Hepatocyte (in vitro differentiated cells): ENCODE measurements at regions not wholly inside any gene's neighbourhood (a gene's known extent, or its start where the extent isn't known, plus 50 kb on each side); places are given as distances from the start of the nearest gene placed in this dataset.

Source experiments
- EZH2 ChIP-seq: fragments of 200-600 bp; sonication (generic); IDR thresholded peaks from 2 replicates; pipeline ENCODE4 v1.6.1; 2016; ENCODE audit warnings: antibody characterized with exemption, mild to moderate bottlenecking, borderline replicate concordance
- TF ChIP-seq, protein P1 (sequence below): fragments of 200-600 bp; sonication (generic); IDR thresholded peaks from 2 replicates; pipeline ENCODE4 v1.5.1; 2016; ENCODE audit warnings: antibody characterized with exemption, mild to moderate bottlenecking; ENCODE audit not compliant: poor library complexity

DNA sequence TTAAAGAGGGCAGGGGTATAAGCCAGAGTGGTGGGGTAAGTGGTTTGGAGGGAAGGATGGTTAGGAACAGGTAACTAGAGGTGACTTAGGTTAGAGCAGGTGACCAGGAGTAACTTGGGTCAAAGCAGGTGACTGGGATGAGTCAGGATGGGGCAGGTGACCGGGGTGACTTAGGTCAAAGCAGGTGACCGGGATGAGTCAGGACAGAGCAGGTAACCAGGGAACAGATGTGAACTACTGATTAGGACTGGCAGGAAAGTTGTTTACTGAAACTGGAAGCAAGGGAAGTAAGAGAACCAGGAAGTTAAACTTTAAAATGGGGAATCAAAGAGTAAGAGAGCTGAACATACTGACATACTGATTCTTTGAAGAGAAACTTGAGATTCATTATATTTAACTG, 57.4 kb downstream of the FSCB start:
- no peak for TF ChIP-seq EZH2
- TF ChIP-seq, protein P1, sequence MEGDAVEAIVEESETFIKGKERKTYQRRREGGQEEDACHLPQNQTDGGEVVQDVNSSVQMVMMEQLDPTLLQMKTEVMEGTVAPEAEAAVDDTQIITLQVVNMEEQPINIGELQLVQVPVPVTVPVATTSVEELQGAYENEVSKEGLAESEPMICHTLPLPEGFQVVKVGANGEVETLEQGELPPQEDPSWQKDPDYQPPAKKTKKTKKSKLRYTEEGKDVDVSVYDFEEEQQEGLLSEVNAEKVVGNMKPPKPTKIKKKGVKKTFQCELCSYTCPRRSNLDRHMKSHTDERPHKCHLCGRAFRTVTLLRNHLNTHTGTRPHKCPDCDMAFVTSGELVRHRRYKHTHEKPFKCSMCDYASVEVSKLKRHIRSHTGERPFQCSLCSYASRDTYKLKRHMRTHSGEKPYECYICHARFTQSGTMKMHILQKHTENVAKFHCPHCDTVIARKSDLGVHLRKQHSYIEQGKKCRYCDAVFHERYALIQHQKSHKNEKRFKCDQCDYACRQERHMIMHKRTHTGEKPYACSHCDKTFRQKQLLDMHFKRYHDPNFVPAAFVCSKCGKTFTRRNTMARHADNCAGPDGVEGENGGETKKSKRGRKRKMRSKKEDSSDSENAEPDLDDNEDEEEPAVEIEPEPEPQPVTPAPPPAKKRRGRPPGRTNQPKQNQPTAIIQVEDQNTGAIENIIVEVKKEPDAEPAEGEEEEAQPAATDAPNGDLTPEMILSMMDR, result no peak
